Activated naive CD4-positive, alpha-beta T cell treated with anti-CD3 and anti-CD28 coated beads for 36 hours (primary cell): ENCODE measurements at regions not wholly inside any gene's neighbourhood (a gene's known extent, or its start where the extent isn't known, plus 50 kb on each side); places are given as distances from the start of the nearest gene placed in this dataset.
"Not testable (repeated sequence)": the region's sequence is repeated elsewhere in the genome, so short reads cannot be mapped to it uniquely, and the experiment has no call there.

Experiments used
- CTCF ChIA-PET: fragments of 350-600 bp; sonication (Branson Sonifier 250); formaldehyde crosslinking; loops from one replicate; lab custom pipeline; 2021; ENCODE audit warnings: antibody characterized with exemption; lab: Charles Lee
- DNase-seq: peaks from one replicate; pipeline ENCODE4 v3.0.0-alpha.2; 2020
- H3K27ac Mint-ChIP-seq: one replicate; pipeline ENCODE4 v1.8.0; 2021; ENCODE audit warnings: mild to moderate bottlenecking, mixed read lengths
- H3K27me3 Mint-ChIP-seq: one replicate; pipeline ENCODE4 v1.8.0; 2021; ENCODE audit warnings: low read depth, mixed read lengths
- H3K36me3 Mint-ChIP-seq: one replicate; pipeline ENCODE4 v1.8.0; 2021; ENCODE audit warnings: low read depth, mixed read lengths
- H3K4me1 Mint-ChIP-seq: one replicate; pipeline ENCODE4 v1.8.0; 2021; ENCODE audit warnings: low read depth, mixed read lengths
- H3K4me3 Mint-ChIP-seq: one replicate; pipeline ENCODE4 v1.8.0; 2021; ENCODE audit warnings: mild to moderate bottlenecking, moderate library complexity, mixed read lengths
- H3K9me3 Mint-ChIP-seq: one replicate; pipeline ENCODE4 v1.8.0; 2021; ENCODE audit warnings: mixed read lengths
- intact Hi-C: fragments of 100-400 bp; cut with micrococcal nuclease; formaldehyde crosslinking; loops from one replicate; pipeline ENCODE4 v1.15.1; 2023

- no peaks in the 10 kb centered on the region for H3K4me1 Mint-ChIP-seq
- H3K4me3 Mint-ChIP-seq = no peak overlapping the region
- CTCF ChIA-PET = interaction anchor here (0.9 kb wide), 1 partner anchor 206 kb away, joined by 3 read pairs; no protein-coding TSS in a partner anchor
- DNase-seq = no peak
- H3K27me3 Mint-ChIP-seq = peaks cover 2% of the 10 kb centered on the region
- no peaks in the 10 kb centered on the region for H3K36me3 Mint-ChIP-seq
- H3K27ac Mint-ChIP-seq = no peak overlapping the region
- peaks cover 4% of the 10 kb centered on the region for H3K9me3 Mint-ChIP-seq
- intact Hi-C loops = no loop called here
Observed at GRCh38 chr6:110545081-110545872, 68.9 kb upstream of the SLC22A16 start.

GRCh38 chr6:110544472-110544871 lies 68.1 kb upstream of the SLC22A16 start:
- peaks cover 2% of the 10 kb centered on the region for H3K27me3 Mint-ChIP-seq
- intact Hi-C loops = no loop called here
- H3K4me3 Mint-ChIP-seq = no peak overlapping the region
- DNase-seq = no peak
- H3K9me3 Mint-ChIP-seq = peaks cover 4% of the 10 kb centered on the region
- no peaks in the 10 kb centered on the region for H3K4me1 Mint-ChIP-seq
- CTCF ChIA-PET = interaction anchor here (0.9 kb wide), 1 partner anchor 207 kb away, joined by 3 read pairs; no protein-coding TSS in a partner anchor
- no peaks in the 10 kb centered on the region for H3K36me3 Mint-ChIP-seq
- H3K27ac Mint-ChIP-seq = no peak overlapping the region

GRCh38 chr6:110543106-110543505 lies 66.7 kb upstream of the SLC22A16 start:
- Mint-ChIP-seq H3K27me3 (peaks cover 2% of the 10 kb centered on the region), H3K4me3 (no peak overlapping the region), H3K9me3 (peaks cover 6% of the 10 kb centered on the region), H3K27ac (no peak overlapping the region), H3K4me1 (peaks cover under 1% of the 10 kb centered on the region), H3K36me3 (no peaks in the 10 kb centered on the region)
- CTCF ChIA-PET = no interaction called here
- no peak for DNase-seq
- intact Hi-C loops = no loop called here

- no peak for DNase-seq
- H3K27me3 Mint-ChIP-seq = peaks cover 2% of the 10 kb centered on the region
- H3K4me3 Mint-ChIP-seq = no peak overlapping the region
- H3K36me3 Mint-ChIP-seq = no peaks in the 10 kb centered on the region
- H3K27ac Mint-ChIP-seq = no peak overlapping the region
- CTCF ChIA-PET = no interaction called here
- H3K9me3 Mint-ChIP-seq = peaks cover 6% of the 10 kb centered on the region
- intact Hi-C loops = no loop called here
- peaks cover 7% of the 10 kb centered on the region for H3K4me1 Mint-ChIP-seq
Observed at GRCh38 chr6:110542311-110543024, 66.1 kb upstream of the SLC22A16 start.

GRCh38 chr6:110541701-110542309 lies 65.4 kb upstream of the SLC22A16 start:
- Mint-ChIP-seq H3K4me3 (no peak overlapping the region), H3K9me3 (peaks cover 6% of the 10 kb centered on the region), H3K4me1 (peaks cover 14% of the 10 kb centered on the region), H3K36me3 (no peaks in the 10 kb centered on the region), H3K27me3 (peaks cover 2% of the 10 kb centered on the region), H3K27ac (no peak overlapping the region)
- intact Hi-C loops = no loop called here
- DNase-seq = no peak
- CTCF ChIA-PET = no interaction called here

- H3K4me1 Mint-ChIP-seq = peaks cover 19% of the 10 kb centered on the region
- DNase-seq, H3K36me3 Mint-ChIP-seq, H3K4me3 Mint-ChIP-seq, intact Hi-C loops, H3K9me3 Mint-ChIP-seq, H3K27ac Mint-ChIP-seq, H3K27me3 Mint-ChIP-seq: not testable (repeated sequence)
- CTCF ChIA-PET = interaction anchor here (0.6 to 0.9 kb wide), 2 partner anchors 12 to 844 kb away, joined by 3 to 4 read pairs; no protein-coding TSS in a partner anchor
Observed at GRCh38 chr6:110539277-110540019, 63.0 kb upstream of the SLC22A16 start.

GRCh38 chr6:110538416-110539160 lies 62.2 kb upstream of the SLC22A16 start:
- peaks cover 3% of the 10 kb centered on the region for H3K9me3 Mint-ChIP-seq
- no peaks in the 10 kb centered on the region for H3K36me3 Mint-ChIP-seq
- H3K4me3 Mint-ChIP-seq = no peak overlapping the region
- intact Hi-C loops = no loop called here
- no peak overlapping the region for H3K27ac Mint-ChIP-seq
- CTCF ChIA-PET = interaction anchor here (1.2 kb wide), 1 partner anchor 10 kb away, joined by 3 read pairs; no protein-coding TSS in a partner anchor
- DNase-seq = no peak
- no peaks in the 10 kb centered on the region for H3K27me3 Mint-ChIP-seq
- peaks cover 19% of the 10 kb centered on the region for H3K4me1 Mint-ChIP-seq

GRCh38 chr6:110537208-110538123 lies 61.1 kb upstream of the SLC22A16 start:
- no peak overlapping the region for H3K27ac Mint-ChIP-seq
- no peak for DNase-seq
- CTCF ChIA-PET = interaction anchor here (1.2 kb wide), 1 partner anchor 9 kb away, joined by 3 read pairs; no protein-coding TSS in a partner anchor
- H3K36me3 Mint-ChIP-seq = no peaks in the 10 kb centered on the region
- H3K9me3 Mint-ChIP-seq = peaks cover 3% of the 10 kb centered on the region
- intact Hi-C loops = loop anchor here (1.0 kb wide), 2 partner anchors 278 to 407 kb away; partner anchors contain the start of gene CDK19
- no peaks in the 10 kb centered on the region for H3K27me3 Mint-ChIP-seq
- H3K4me1 Mint-ChIP-seq = peaks cover 19% of the 10 kb centered on the region
- H3K4me3 Mint-ChIP-seq = no peak overlapping the region

GRCh38 chr6:110534731-110535492 lies 58.5 kb upstream of the SLC22A16 start:
- Mint-ChIP-seq H3K9me3 (peaks cover 3% of the 10 kb centered on the region), H3K4me3 (no peak overlapping the region), H3K27ac (no peak overlapping the region), H3K27me3 (no peaks in the 10 kb centered on the region), H3K36me3 (no peaks in the 10 kb centered on the region), H3K4me1 (peaks cover 19% of the 10 kb centered on the region)
- CTCF ChIA-PET = no interaction called here
- intact Hi-C loops = no loop called here
- DNase-seq = no peak

- no peak for DNase-seq
- intact Hi-C loops = no loop called here
- no peak overlapping the region for H3K4me3 Mint-ChIP-seq
- H3K9me3 Mint-ChIP-seq = no peaks in the 10 kb centered on the region
- H3K36me3 Mint-ChIP-seq = no peaks in the 10 kb centered on the region
- no peaks in the 10 kb centered on the region for H3K27me3 Mint-ChIP-seq
- H3K4me1 Mint-ChIP-seq = peaks cover 12% of the 10 kb centered on the region
- CTCF ChIA-PET = interaction anchor here (0.6 kb wide), 1 partner anchor 480 kb away, joined by 4 read pairs; no protein-coding TSS in a partner anchor
- H3K27ac Mint-ChIP-seq = no peak overlapping the region
Observed at GRCh38 chr6:110532431-110532830, 56.0 kb upstream of the SLC22A16 start.
